ENCODE measurements at regions not wholly inside any gene's neighbourhood (a gene's known extent, or its start where the extent isn't known, plus 50 kb on each side); places are given as distances from the start of the nearest gene placed in this dataset.
"Not testable (repeated sequence)": the region's sequence is repeated elsewhere in the genome, so short reads cannot be mapped to it uniquely, and the experiment has no call there.

GRCh38 chr5:67549296-67549618, 352.7 kb upstream of the CD180 start:
- TF ChIP-seq CTCF (IDR thresholded peaks at IDR 0.05; ENCODE audit: low read depth, low read length, missing control alignments): no peak
- DNase-seq (ENCODE audit: low read depth): no peak
- H3K4me3 ChIP-seq (ENCODE audit: low read depth, low read length): no peak overlapping the region
- in situ Hi-C loops (cut with HindIII; ENCODE audit: low sequenced_read_pairs): no loop called here

GRCh38 chr5:67548520-67549295, 352.1 kb upstream of the CD180 start:
- H3K4me3 ChIP-seq (ENCODE audit: low read depth, low read length): no peak overlapping the region
- in situ Hi-C loops (cut with HindIII; ENCODE audit: low sequenced_read_pairs): no loop called here
- no peak for DNase-seq (ENCODE audit: low read depth)
- no peak for TF ChIP-seq CTCF (IDR thresholded peaks at IDR 0.05; ENCODE audit: low read depth, low read length, missing control alignments)

GRCh38 chr5:67547682-67548081, 351.1 kb upstream of the CD180 start:
- no peak for DNase-seq (ENCODE audit: low read depth)
- no peak overlapping the region for H3K4me3 ChIP-seq (ENCODE audit: low read depth, low read length)
- no peak for TF ChIP-seq CTCF (IDR thresholded peaks at IDR 0.05; ENCODE audit: low read depth, low read length, missing control alignments)
- in situ Hi-C loops (cut with HindIII; ENCODE audit: low sequenced_read_pairs): no loop called here

GRCh38 chr5:67544942-67545341, 348.3 kb upstream of the CD180 start:
- H3K4me3 ChIP-seq (ENCODE audit: low read depth, low read length); DNase-seq (ENCODE audit: low read depth); in situ Hi-C loops (cut with HindIII; ENCODE audit: low sequenced_read_pairs): not testable (repeated sequence)

- in situ Hi-C loops (cut with HindIII; ENCODE audit: low sequenced_read_pairs): no loop called here
- DNase-seq (ENCODE audit: low read depth): no peak
- no peak overlapping the region for H3K4me3 ChIP-seq (ENCODE audit: low read depth, low read length)
- TF ChIP-seq CTCF (IDR thresholded peaks at IDR 0.05; ENCODE audit: low read depth, low read length, missing control alignments): no peak
Measured at GRCh38 chr5:67543720-67544270, 347.2 kb upstream of the CD180 start.

GRCh38 chr5:67542479-67542878, 345.9 kb upstream of the CD180 start:
- H3K4me3 ChIP-seq (ENCODE audit: low read depth, low read length): no peak overlapping the region
- TF ChIP-seq CTCF (IDR thresholded peaks at IDR 0.05; ENCODE audit: low read depth, low read length, missing control alignments): no peak
- no peak for DNase-seq (ENCODE audit: low read depth)
- in situ Hi-C loops (cut with HindIII; ENCODE audit: low sequenced_read_pairs): no loop called here

GRCh38 chr5:67541875-67542274, 345.3 kb upstream of the CD180 start:
- DNase-seq (ENCODE audit: low read depth): no peak
- TF ChIP-seq CTCF (IDR thresholded peaks at IDR 0.05; ENCODE audit: low read depth, low read length, missing control alignments): no peak
- H3K4me3 ChIP-seq (ENCODE audit: low read depth, low read length): no peak overlapping the region
- in situ Hi-C loops (cut with HindIII; ENCODE audit: low sequenced_read_pairs): no loop called here
